HuH-7 (cell line): ENCODE measurements at regions not wholly inside any gene's neighbourhood (a gene's known extent, or its start where the extent isn't known, plus 50 kb on each side); places are given as distances from the start of the nearest gene placed in this dataset.
A peak's percentile ranks its signal among the peaks of the same experiment; 100 is the strongest.

Experiments used
- DNase-seq: peaks from one replicate; pipeline ENCODE4 v3.0.0; 2011; ENCODE audit warnings: low spot score

- no peak for DNase-seq
These were observed 661.4 kb upstream of the KLF4 start for GRCh38 chr9:108150736-108151586.

DNA sequence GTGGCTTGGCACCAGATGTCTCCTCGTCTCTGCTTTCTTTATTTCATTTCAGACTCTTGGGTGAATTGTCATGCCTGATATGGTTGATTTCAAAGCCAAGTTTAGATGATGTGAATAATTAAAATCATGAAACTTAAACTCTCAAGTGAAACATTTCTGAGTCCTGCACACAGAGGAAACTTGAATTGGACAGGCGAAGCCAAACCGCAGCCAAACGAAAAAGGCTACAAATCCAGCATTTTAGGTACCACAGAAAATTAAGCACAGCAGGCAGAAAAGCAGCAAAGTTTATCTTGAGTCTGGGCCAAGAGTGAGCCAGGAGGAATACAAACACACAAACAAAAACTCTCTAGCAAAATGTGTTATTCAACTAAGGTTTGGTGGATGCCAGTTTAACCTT is 659.8 kb upstream of the KLF4 start:
- no peak for DNase-seq

- DNase-seq: no peak
These were observed 653.1 kb upstream of the KLF4 start for GRCh38 chr9:108142504-108143201.

DNA sequence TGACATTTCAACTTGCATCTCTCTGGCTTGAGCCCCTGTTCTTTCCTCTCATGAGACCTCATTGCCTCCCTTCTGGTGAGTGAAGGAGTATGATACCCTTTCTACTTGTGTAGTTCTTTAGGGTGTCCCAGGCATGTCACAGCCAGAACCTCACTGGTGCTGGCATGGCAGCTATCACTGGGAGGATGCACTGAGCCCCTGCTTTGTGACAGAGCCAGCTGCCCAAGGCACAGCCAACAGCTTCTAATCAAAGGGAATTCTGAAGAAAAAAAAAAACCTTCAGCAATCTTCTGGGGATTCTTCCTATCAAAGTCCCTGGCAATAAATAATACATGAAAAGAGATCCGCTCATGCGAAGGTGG is 652.6 kb upstream of the KLF4 start:
- DNase-seq: no peak

DNA sequence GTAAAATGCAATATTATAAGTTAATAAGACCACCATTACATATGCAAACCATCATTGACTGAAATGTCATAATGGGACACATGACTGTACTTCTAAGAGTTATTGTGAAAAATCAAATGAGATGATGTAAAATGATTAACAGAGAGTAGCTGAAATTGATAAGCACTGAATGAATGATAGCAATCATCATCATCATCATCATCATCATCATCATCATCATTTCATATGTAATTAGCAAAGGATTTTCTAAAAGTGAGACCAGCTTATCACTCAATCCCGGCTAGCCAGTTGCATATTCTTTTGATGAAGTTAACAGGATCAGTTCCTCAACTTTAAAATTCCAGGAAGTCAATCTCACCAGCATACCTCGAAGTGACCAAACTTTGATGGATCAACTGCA is 650.3 kb upstream of the KLF4 start:
- DNase-seq: no peak

- DNase-seq: no peak
These were observed 648.9 kb upstream of the KLF4 start for GRCh38 chr9:108138516-108138915.

GRCh38 chr9:108136656-108137055 is 647.1 kb upstream of the KLF4 start:
- no peak for DNase-seq

DNA sequence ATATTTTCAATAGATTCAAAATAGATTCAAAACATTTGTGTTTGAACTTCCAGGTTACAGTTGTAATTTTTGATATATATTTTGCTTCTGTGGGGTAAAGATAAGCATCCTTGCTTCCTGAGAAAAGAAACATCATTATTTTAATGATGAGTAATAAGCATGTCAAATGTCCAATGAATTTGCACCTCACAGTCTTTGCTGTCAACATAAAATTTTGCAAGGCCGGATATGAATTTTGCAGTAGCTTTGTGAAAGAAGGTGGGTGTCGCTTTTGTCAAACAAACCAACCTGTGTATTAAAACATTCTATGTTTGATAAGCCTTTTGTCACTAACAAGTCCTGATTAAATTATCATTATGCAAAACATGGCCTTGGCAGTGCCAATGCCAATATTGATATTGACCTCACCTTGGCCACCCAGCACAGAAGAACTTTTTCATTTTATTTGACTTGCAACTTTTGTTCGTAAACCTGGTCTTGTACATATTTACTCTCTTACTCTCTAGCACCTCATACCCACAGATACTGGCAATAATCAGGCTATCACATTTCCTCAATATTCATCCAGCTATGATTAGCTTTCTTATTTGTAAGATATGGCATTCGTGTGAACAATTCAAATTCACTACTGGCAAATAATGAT is 645.0 kb upstream of the KLF4 start:
- no peak for DNase-seq

DNA sequence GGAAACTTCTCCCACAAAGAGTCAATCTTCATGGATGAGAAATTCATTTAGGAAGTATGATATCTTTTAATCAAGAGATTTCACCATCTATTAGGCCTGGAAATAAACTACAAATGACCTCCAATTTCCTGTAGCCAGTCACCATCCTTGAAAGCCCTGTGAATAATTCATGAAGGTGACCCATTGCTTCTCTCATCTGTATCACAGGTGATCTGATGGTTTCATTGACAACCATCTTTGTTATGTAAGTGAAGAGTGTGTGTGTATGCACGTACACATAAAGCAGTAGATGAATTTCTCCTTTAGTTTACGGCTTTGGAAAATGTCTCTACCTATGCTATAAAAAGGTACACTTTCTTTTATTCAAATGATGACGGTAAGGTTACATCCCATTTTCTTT is 644.1 kb upstream of the KLF4 start:
- no peak for DNase-seq

GRCh38 chr9:108133101-108133500 is 643.5 kb upstream of the KLF4 start:
- DNase-seq: no peak

GRCh38 chr9:108130905-108131304 is 641.3 kb upstream of the KLF4 start:
- no peak for DNase-seq

DNA sequence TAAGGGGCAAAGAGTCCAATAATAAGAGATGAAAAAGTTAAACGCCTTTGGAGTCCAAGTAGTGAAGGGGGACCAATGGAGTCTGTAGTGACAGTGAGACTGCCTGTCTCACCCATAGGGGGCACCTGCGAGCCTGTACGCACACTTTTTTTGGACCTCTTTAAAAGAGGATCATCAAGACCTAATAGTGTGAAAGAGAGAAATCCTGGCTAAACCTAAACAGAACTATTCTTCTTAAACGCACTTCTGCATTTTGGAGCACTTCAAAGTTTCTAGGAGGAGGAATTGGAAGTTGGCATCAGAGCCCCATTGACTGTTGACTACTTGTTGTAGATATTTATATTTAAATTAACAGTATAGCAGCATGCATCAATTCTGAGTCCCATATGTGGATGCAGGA is 636.1 kb upstream of the KLF4 start:
- DNase-seq: peak; percentile 17

DNA sequence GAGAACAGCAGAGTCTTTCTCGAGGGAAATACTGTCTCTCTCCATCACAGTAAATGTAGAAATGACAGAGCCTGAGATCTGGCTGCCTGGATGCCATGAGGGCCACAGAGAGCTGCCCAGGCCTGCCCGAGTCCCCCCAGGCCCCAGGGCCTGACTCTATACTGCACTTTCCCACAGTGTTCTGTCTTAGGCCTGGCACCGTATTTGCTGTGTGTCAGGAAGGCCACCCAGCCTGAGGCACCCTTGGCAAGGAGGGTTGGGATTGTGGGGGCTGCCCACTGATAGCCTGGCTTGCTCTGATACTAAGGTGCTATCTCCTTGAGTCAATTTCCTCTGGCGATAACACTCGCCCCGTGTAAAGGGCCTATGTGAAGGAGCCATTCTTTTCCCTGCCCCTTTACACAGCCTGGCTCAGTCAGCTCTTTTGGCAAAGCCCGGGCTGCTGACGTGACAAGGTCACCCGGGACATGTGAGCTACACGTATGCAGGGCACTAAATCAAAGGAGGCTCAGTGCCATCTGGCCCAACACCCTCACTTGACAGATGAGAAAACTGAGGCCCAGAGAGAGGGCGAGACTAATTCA is 630.1 kb upstream of the KLF4 start:
- no peak for DNase-seq

DNA sequence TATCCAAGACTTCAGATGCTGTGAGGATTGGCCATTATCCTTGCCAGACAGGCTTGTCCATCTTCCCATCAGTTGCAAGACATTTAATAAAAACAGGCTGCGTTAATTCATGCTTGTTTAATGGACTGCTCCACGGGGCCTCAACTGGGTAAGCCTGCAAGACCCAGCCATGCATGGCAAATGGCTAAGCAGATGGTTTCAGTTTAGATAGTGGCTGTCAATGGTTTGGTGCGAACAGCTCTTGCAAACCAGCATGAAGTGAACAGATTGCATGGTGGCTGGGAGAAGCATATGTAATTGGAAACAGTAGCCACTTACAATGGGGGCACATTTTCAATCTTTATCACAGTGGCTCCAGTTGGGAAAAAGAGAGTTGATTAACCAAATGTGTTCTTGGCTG is 628.2 kb upstream of the KLF4 start:
- DNase-seq: no peak

GRCh38 chr9:108117306-108117705 is 627.7 kb upstream of the KLF4 start:
- no peak for DNase-seq

- no peak for DNase-seq
These were observed 624.0 kb upstream of the KLF4 start for GRCh38 chr9:108113596-108113995.

DNA sequence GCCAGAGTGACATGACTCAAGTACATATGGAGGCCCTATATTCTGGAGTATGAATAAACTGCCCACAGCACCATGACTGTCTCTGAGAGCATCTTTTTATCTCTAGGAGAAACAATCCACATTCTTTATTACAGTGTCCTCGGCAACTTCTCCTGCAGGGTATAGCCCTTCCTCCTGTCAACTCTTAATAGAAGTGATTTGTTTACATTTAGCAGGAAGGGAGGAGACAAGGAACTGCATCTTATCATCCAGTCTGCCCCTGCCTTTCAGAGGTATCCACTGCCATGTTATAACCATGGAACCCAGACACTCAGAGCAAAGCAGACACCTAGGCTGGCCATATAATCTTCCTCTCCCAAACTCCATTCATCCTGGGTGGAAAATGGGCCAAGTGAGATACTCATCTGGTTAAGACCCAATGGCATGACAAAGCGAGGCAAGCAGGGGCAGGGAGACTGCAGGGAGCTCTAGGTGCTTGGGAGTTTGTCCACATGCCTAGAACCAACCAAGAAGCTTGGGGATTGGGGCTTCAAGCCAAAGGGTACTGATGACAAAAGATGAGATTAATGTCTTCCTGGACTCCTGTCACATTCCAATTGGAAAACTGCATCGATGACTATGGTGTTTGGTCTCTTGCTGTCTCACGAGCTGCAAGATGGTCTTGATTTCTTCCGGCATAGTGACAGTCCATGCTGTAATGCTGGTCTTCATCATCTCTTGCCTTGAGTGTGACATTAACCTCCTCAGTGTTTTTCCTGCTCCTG is 620.5 kb upstream of the KLF4 start:
- DNase-seq: no peak

DNA sequence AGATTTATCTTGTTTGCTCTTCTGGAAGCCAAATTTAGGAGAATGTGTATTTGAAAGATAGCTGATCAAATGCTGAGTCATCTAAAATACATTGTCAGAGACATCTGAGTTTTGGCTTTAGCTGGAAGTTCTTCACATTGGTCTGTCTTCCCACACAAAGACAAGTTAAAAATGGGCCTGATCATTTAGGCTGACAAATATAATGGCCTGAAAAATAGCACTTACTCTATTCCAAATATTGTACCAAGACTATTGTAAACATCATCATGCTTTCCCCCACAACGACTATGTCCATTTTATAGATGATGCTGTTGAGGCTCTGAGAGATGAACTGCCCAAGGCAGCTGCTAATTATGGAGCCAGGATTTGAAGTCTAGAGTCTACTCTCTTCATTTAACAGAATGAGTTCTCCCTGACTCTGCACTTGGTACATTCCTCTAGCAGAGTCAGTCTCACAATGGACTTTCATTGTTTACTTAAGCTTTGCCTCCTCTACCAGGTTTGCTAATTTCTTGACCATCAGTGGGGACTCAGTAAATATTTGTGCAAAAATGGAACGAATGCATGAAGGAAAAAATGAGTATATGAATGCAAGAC is 619.4 kb upstream of the KLF4 start:
- DNase-seq: no peak

DNA sequence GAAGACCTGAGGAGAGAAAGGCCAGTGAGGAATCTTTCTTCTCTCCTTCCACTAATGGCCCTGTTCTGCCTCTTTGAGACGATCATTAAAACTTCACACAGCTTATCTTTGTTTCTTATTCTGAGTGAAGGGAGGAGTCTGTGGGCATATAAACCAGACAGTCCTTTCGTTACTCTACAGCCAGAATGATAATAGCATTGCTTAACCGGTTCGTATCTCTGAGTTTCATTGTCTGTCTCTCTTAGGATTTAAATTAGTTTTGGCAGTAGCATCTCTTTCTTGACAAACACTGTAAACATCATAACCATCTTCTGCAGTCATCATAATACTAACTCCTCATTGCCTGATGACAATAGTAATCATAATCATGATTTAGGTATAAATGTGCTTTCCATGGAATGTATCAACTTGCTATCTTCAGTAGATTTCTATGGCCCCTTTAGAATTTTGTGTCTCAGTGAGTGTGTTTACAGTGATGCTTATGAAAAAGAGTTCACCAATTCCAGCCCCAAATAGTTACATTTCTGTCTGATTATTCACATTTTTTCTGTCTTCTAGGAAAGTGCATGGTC is 618.8 kb upstream of the KLF4 start:
- no peak for DNase-seq

DNA sequence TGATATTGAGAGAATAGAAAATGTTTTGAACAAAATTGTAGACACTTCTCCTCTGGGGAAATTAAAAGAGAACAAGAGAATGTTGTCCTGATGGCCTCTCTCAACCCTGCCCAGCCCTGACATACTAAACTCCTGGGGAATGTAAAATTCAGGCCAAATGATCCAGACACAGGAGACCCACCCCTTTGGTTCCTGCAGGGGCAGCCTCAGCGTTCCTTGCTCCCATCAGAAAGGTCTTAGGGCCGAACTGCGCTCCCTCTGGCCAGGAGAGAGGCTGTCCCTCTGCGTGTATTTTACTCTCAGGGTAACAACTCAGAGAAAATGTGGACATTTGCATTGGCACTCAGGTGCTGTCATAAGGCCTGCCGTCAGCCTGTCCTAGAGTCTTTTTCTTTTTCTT is 616.3 kb upstream of the KLF4 start:
- no peak for DNase-seq

- no peak for DNase-seq
These were observed 615.4 kb upstream of the KLF4 start for GRCh38 chr9:108104991-108105390.
